Endothelial cell of umbilical vein (primary cell): ENCODE measurements at regions not wholly inside any gene's neighbourhood (a gene's known extent, or its start where the extent isn't known, plus 50 kb on each side); places are given as distances from the start of the nearest gene placed in this dataset.

Experiments used
- BruUV-seq: library from RNA; stranded (reverse); fragments of 400-500 nt; replicated peaks from 2 replicates; lab custom pipeline; 2021; lab: Mats Ljungman, UMichigan
- CTCF ChIA-PET: fragments of 300-600, 350-600 bp; sonication (Branson Sonifier 250); formaldehyde crosslinking; loops from one replicate; lab custom pipeline; 2021; ENCODE audit warnings: antibody characterized with exemption, inconsistent platforms; lab: Charles Lee
- POLR2A ChIA-PET: fragments of 300-600, 350-600 bp; sonication (Branson Sonifier 250); formaldehyde crosslinking; loops from one replicate; lab custom pipeline; 2021; ENCODE audit warnings: antibody characterized with exemption, inconsistent platforms; lab: Charles Lee
- DNase-seq: peaks from one replicate; pipeline ENCODE4 v3.0.0-alpha.2; 2011; ENCODE audit warnings: low read depth, low spot score
- FAIRE-seq: peaks from 2 replicates; lab custom pipeline; 2011; peaks lifted over from hg19 to GRCh38; lab: Jason Lieb, UNC
- H2AFZ ChIP-seq: 2 replicates; pipeline ENCODE4 v1.6.0; 2012; ENCODE audit warnings: low read depth, low read length, control low read depth, inconsistent platforms
- H3K27ac ChIP-seq: 2 replicates; pipeline ENCODE4 v1.5.1; 2011; ENCODE audit warnings: low read depth, mild to moderate bottlenecking, control low read depth, low read length, moderate library complexity; ENCODE audit not compliant: insufficient read depth
- H3K27me3 ChIP-seq, 2 experiments: 2 replicates each; pipeline versions ENCODE4 v1.6.0 to v1.6.1; 2011; ENCODE audit warnings: low read length in 2 of 2, mixed read lengths in 1 of 2; ENCODE audit not compliant: control insufficient read depth in 2 of 2, insufficient read depth in 2 of 2
- H3K36me3 ChIP-seq, 2 experiments: 2 replicates in 1 of 2; 3 replicates in 1 of 2; pipeline ENCODE4 v1.5.1; 2011; ENCODE audit warnings: low read length in 2 of 2, mild to moderate bottlenecking in 1 of 2, moderate library complexity in 1 of 2; ENCODE audit not compliant: control insufficient read depth in 2 of 2, insufficient read depth in 2 of 2; ENCODE audit errors: extremely low read depth in 1 of 2
- H3K4me1 ChIP-seq: 3 replicates; pipeline ENCODE4 v1.5.1; 2011; ENCODE audit warnings: mild to moderate bottlenecking, low read length; ENCODE audit not compliant: control insufficient read depth, insufficient read depth; ENCODE audit errors: extremely low read depth
- H3K4me2 ChIP-seq: 2 replicates; pipeline ENCODE4 v1.6.1; 2011; ENCODE audit warnings: low read length, control low read depth, mixed read lengths; ENCODE audit not compliant: insufficient read depth
- H3K4me3 ChIP-seq, 3 experiments: fragments of 200-600 bp in 1 of 3; sonication (generic), shearing (Covaris generic) in 1 of 3; replicated peaks in 1 of 3; 2 replicates each; pipeline ENCODE4 v1.5.1; 2011 to 2016; ENCODE audit warnings: control low read depth in 3 of 3, low read length in 3 of 3, mild to moderate bottlenecking in 2 of 3, inconsistent platforms in 1 of 3, low read depth in 1 of 3, moderate library complexity in 1 of 3; ENCODE audit not compliant: insufficient read depth in 1 of 3
- H3K79me2 ChIP-seq: 2 replicates; pipeline ENCODE4 v1.6.0; 2012; ENCODE audit warnings: low read length, inconsistent platforms; ENCODE audit not compliant: control insufficient read depth, insufficient read depth
- H3K9ac ChIP-seq: replicated peaks from 2 replicates; pipeline ENCODE3; 2011; ENCODE audit warnings: low read length, control low read depth; ENCODE audit not compliant: insufficient read depth; ENCODE audit errors: extremely low read depth
- H3K9me1 ChIP-seq: replicated peaks from 3 replicates; pipeline ENCODE4 v1.6.0; 2011; ENCODE audit warnings: mild to moderate bottlenecking, low read length; ENCODE audit not compliant: control insufficient read depth, insufficient read depth; ENCODE audit errors: extremely low read depth
- H3K9me3 ChIP-seq: replicated peaks from 2 replicates; pipeline ENCODE4 v1.5.1; 2012; ENCODE audit warnings: low read length, inconsistent platforms; ENCODE audit not compliant: control insufficient read depth, insufficient read depth
- H4K20me1 ChIP-seq: replicated peaks from 2 replicates; pipeline ENCODE3; 2011; ENCODE audit warnings: mild to moderate bottlenecking, low read length; ENCODE audit not compliant: control insufficient read depth, insufficient read depth; ENCODE audit errors: extremely low read depth
- CTCF ChIP-seq, 2 donors: IDR thresholded peaks; 1 replicate in 1 of 2; 2 replicates in 1 of 2; pipeline ENCODE4 v1.5.1; 2011; ENCODE audit warnings: low read length in 2 of 2, mild to moderate bottlenecking in 2 of 2, moderate library complexity in 2 of 2, control low read depth in 1 of 2, inconsistent platforms in 1 of 2, low read depth in 1 of 2; ENCODE audit not compliant: insufficient read depth in 1 of 2; ENCODE audit errors: extremely low read depth in 1 of 2
- EZH2 ChIP-seq: IDR thresholded peaks from 2 replicates; pipeline ENCODE4 v1.6.1; 2012; ENCODE audit warnings: borderline replicate concordance, low read depth, mild to moderate bottlenecking, moderate library complexity, low read length, inconsistent platforms; ENCODE audit not compliant: severe bottlenecking
- FOS ChIP-seq: IDR thresholded peaks from 2 replicates; pipeline ENCODE4 v1.6.1; 2011; ENCODE audit warnings: mild to moderate bottlenecking, low read length, moderate library complexity, borderline replicate concordance; ENCODE audit not compliant: insufficient read depth
- GATA2 ChIP-seq: IDR thresholded peaks from 2 replicates; pipeline ENCODE4 v1.7.0; 2011; ENCODE audit warnings: low read depth, mild to moderate bottlenecking, moderate library complexity, mixed read lengths, low read length; ENCODE audit not compliant: insufficient read length, insufficient read depth
- JUN ChIP-seq: IDR thresholded peaks from 2 replicates; pipeline ENCODE4 v1.6.1; 2011; ENCODE audit warnings: borderline replicate concordance, low read depth; ENCODE audit not compliant: insufficient read length, insufficient read depth
- POLR2A ChIP-seq: IDR thresholded peaks from 2 replicates; pipeline ENCODE4 v1.6.1; 2012; ENCODE audit warnings: low read depth, mild to moderate bottlenecking, control low read depth, low read length
- dilution Hi-C: fragments of 300-500 bp; cut with MboI; formaldehyde crosslinking; loops from one replicate; pipeline ENCODE4 v1.15.0; 2019; ENCODE audit warnings: low sequenced_read_pairs; ENCODE audit not compliant: extremely low pct_ligation_motif_present
- intact Hi-C: fragments of 100-400 bp; cut with micrococcal nuclease; formaldehyde crosslinking; loops from one replicate; pipeline ENCODE4 v1.10.0; 2022

DNA sequence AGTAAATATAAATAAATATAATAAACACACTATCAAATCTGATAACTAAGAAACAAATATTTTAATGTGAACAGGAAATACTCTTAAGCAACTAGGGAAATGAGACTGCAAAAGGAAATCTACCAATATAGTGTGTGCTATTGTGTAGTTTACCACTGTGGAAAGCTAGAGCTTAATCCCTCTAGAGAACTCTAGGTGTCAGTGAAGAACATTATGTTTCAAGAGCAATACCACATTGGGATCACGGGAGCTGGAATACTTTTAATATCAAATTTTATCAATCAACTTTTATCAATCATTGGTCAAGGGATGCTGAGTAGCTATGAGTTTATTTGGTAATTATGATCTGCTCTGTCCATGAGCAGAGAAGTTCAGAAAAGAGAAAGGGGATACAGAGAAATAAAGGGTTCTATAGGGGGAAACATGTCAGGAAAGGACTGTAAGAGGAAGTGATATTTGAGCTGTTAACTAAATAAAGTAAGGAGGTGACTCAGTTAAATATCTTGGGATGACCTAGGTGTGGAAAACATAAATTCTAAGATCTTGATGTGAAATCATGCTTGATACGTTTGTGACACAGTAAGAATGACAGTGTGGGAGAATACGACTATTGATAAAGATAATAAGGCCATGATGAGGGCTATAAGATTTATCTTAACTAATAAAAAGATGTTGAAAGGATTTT, 762.2 kb upstream of the ALCAM start:
- no peaks in the 10 kb centered on the region for H3K27me3 ChIP-seq
- no peaks in the 10 kb centered on the region for H3K9me1 ChIP-seq
- no peak overlapping the region for H3K9ac ChIP-seq
- intact Hi-C loops (loop anchor here (1.0 to 2.0 kb wide), 2 partner anchors 762 to 914 kb away; partner anchors contain the start of gene ALCAM), dilution Hi-C loops (no loop called here)
- H3K79me2 ChIP-seq: no peaks in the 10 kb centered on the region
- H3K36me3 ChIP-seq: no peaks in the 10 kb centered on the region
- peak overlapping the region; percentile 25 for H3K27ac ChIP-seq
- H3K4me3 ChIP-seq: no peak overlapping the region
- no peaks in the 10 kb centered on the region for H3K9me3 ChIP-seq
- POLR2A ChIA-PET: no interaction called here
- H3K4me2 ChIP-seq: peak overlapping the region; percentile 63
- FAIRE-seq (peak; percentile 76), DNase-seq (peak; percentile 73)
- H2AFZ ChIP-seq: peak overlapping the region; percentile 27
- no peaks in the 10 kb centered on the region for H4K20me1 ChIP-seq
- TF ChIP-seq GATA2: peak; percentile 26
- TF ChIP-seq CTCF (IDR thresholded peaks at IDR 0.05; ENCODE audit: extremely low read depth in 1 of 2, insufficient read depth in 1 of 2, low read depth in 1 of 2, low read length in 2 of 2): peak; percentile 25 to 35
- TF ChIP-seq FOS: peak; percentile 54
- TF ChIP-seq JUN: no peak
- TF ChIP-seq POLR2A: no peak
- no peak for TF ChIP-seq EZH2
- H3K4me1 ChIP-seq: peaks cover 10% of the 10 kb centered on the region
- no TSS peak for BruUV-seq
- CTCF ChIA-PET: interaction anchor here (0.6 to 2.3 kb wide), 39 partner anchors 8 to 919 kb away, joined by 3 to 84 read pairs (median 4); partner anchors contain the start of gene ALCAM
